GM12878 (cell line): ENCODE measurements at regions not wholly inside any gene's neighbourhood (a gene's known extent, or its start where the extent isn't known, plus 50 kb on each side); places are given as distances from the start of the nearest gene placed in this dataset.

Experiments used
- ATAC-seq: fragments of 200-7000 bp; cut with Tn5 transposase; 3 replicates; pipeline ENCODE4 v1.9.1; 2020; ENCODE audit warnings: mild to moderate bottlenecking, moderate library complexity
- BruUV-seq: library from RNA; stranded (reverse); fragments of 400-500 nt; replicated peaks from 2 replicates; lab custom pipeline; 2021; lab: Mats Ljungman, UMichigan
- CTCF ChIA-PET: fragments of 300-600 bp; sonication (Branson Sonifier 250); formaldehyde crosslinking; extraction: SDS; loops from one replicate; lab custom pipeline; 2021; ENCODE audit warnings: inconsistent platforms; lab: Yijun Ruan, JAX
- POLR2A ChIA-PET: fragments of 350-600 bp; formaldehyde crosslinking; extraction: SDS; loops from one replicate; lab custom pipeline; 2021; ENCODE audit warnings: inconsistent platforms; lab: Charles Lee
- RAD21 ChIA-PET: fragments of 300-600 bp; sonication (Branson Sonifier 250); formaldehyde crosslinking; loops from one replicate; lab custom pipeline; 2023; ENCODE audit warnings: antibody characterized with exemption; ENCODE audit not compliant: unreplicated experiment; lab: Charles Lee
- SMC1A ChIA-PET: fragments of 300-600 bp; sonication (Branson Sonifier 250); formaldehyde crosslinking; loops from one replicate; lab custom pipeline; 2023; ENCODE audit not compliant: unreplicated experiment, uncharacterized antibody; lab: Charles Lee
- DNase-seq: peaks from one replicate; pipeline ENCODE4 v3.0.0-alpha.2; 2011; ENCODE audit warnings: low read depth, low spot score
- FAIRE-seq: peaks from 3 replicates; lab custom pipeline; 2011; peaks lifted over from hg19 to GRCh38; lab: Jason Lieb, UNC
- H2AFZ ChIP-seq: 2 replicates; pipeline ENCODE4 v1.6.0; 2011; ENCODE audit warnings: low read depth, low read length, control low read depth; ENCODE audit not compliant: control insufficient read depth
- H3K27ac ChIP-seq: 2 replicates; pipeline ENCODE4 v1.5.1; 2011; ENCODE audit warnings: control low read depth; ENCODE audit not compliant: control insufficient read depth, insufficient read depth
- H3K27me3 ChIP-seq, 2 experiments: replicated peaks in 1 of 2; 2 replicates each; pipeline versions ENCODE4 v1.6.0 to v1.6.1; 2011; ENCODE audit warnings: low read length in 1 of 2; ENCODE audit not compliant: control insufficient read depth in 2 of 2, insufficient read depth in 2 of 2
- H3K36me3 ChIP-seq, 2 experiments: 2 replicates each; pipeline ENCODE4 v1.5.1; 2011; ENCODE audit warnings: low read length in 1 of 2; ENCODE audit not compliant: control insufficient read depth in 2 of 2, insufficient read depth in 2 of 2
- H3K4me1 ChIP-seq: 2 replicates; pipeline ENCODE4 v1.6.1; 2011; ENCODE audit warnings: mild to moderate bottlenecking, low read length, moderate library complexity, mixed read lengths; ENCODE audit not compliant: control insufficient read depth, insufficient read depth
- H3K4me2 ChIP-seq: 2 replicates; pipeline ENCODE4 v1.6.0; 2011; ENCODE audit warnings: control low read depth; ENCODE audit not compliant: control insufficient read depth, insufficient read depth
- H3K4me3 ChIP-seq: fragments of 200-600 bp; sonication (generic); 2 replicates; pipeline ENCODE4 v1.5.1; 2016
- H3K79me2 ChIP-seq: 2 replicates; pipeline ENCODE4 v1.6.0; 2011; ENCODE audit warnings: low read length; ENCODE audit not compliant: control insufficient read depth, insufficient read depth
- H3K9ac ChIP-seq: 2 replicates; pipeline ENCODE4 v1.8.0; 2011; ENCODE audit warnings: low read length, control low read depth, mixed read lengths; ENCODE audit not compliant: control insufficient read depth, insufficient read depth
- H3K9me3 ChIP-seq: replicated peaks from 3 replicates; pipeline ENCODE4 v1.5.1; 2011; ENCODE audit warnings: mild to moderate bottlenecking, low read length; ENCODE audit not compliant: control insufficient read depth, insufficient read depth
- H4K20me1 ChIP-seq: 2 replicates; pipeline ENCODE4 v1.6.0; 2011; ENCODE audit not compliant: control insufficient read depth, insufficient read depth
- BRCA1 ChIP-seq: IDR thresholded peaks from 2 replicates; pipeline ENCODE4 v1.6.1; 2011; ENCODE audit warnings: low read depth, low read length, improper control_type of control experiment
- CREB1 ChIP-seq: IDR thresholded peaks from 2 replicates; pipeline ENCODE4 v1.6.1; 2012; ENCODE audit warnings: low read depth, mild to moderate bottlenecking, inconsistent platforms
- ESRRA ChIP-seq: IDR thresholded peaks from 2 replicates; pipeline ENCODE4 v1.6.1; 2012; ENCODE audit warnings: mild to moderate bottlenecking, low read length, improper control_type of control experiment
- MEF2A ChIP-seq: IDR thresholded peaks from 2 replicates; pipeline ENCODE4 v1.6.1; 2011; ENCODE audit warnings: low read depth, mild to moderate bottlenecking, low read length, moderate library complexity; ENCODE audit not compliant: insufficient read depth
- MXI1 ChIP-seq: fragments of 150-350 bp; IDR thresholded peaks from 2 replicates; pipeline ENCODE4 v1.6.1; 2011; ENCODE audit warnings: low read depth, mild to moderate bottlenecking, inconsistent platforms, low read length, improper control_type of control experiment
- POU2F2 ChIP-seq: IDR thresholded peaks from 3 replicates; pipeline ENCODE4 v1.6.1; 2011; ENCODE audit warnings: low read depth, mild to moderate bottlenecking, low read length, borderline replicate concordance
- RELA ChIP-seq: fragments of 450-650 bp; IDR thresholded peaks from 2 replicates; pipeline ENCODE4 v1.8.0; 2014; ENCODE audit warnings: borderline replicate concordance; ENCODE audit not compliant: partially characterized antibody
- STAT3 ChIP-seq: IDR thresholded peaks from 2 replicates; pipeline ENCODE4 v1.6.1; 2011; ENCODE audit warnings: low read depth, low read length, improper control_type of control experiment
- ZZZ3 ChIP-seq: IDR thresholded peaks from 2 replicates; pipeline ENCODE4 v1.6.1; 2011; ENCODE audit warnings: low read depth; ENCODE audit not compliant: control insufficient read depth, insufficient read length
- WGBS: methylation state at CpG from one replicate; pipeline ENCODE4 v1.1.6; 2016; ENCODE audit warnings: low lambda C conversion rate; ENCODE audit not compliant: insufficient replicate concordance, insufficient coverage; ENCODE audit errors: missing lambda C conversion rate; 5-methylcytosine and 5-hydroxymethylcytosine counted together
- in situ Hi-C: fragments of 300-500 bp; cut with MboI; formaldehyde crosslinking; loops from 9 replicates; pipeline ENCODE4 v1.14.3; 2018; ENCODE audit warnings: mixed read lengths
- intact Hi-C: fragments of 100-400 bp; cut with micrococcal nuclease; formaldehyde crosslinking; loops from one replicate; pipeline ENCODE4 v1.14.2; 2022; ENCODE audit not compliant: unreplicated experiment

GRCh38 chr3:163821841-163822240 lies 1256.5 kb downstream of the SI start:
- TF ChIP-seq POU2F2 (no peak), RELA (no peak), ESRRA (no peak), CREB1 (no peak), STAT3 (no peak), ZZZ3 (no peak), BRCA1 (no peak), MEF2A (no peak)
- TF ChIP-seq, all 136 proteins: peak for 0
- Histone ChIP-seq H3K27me3 (no peaks in the 10 kb centered on the region), H3K36me3 (no peaks in the 10 kb centered on the region), H3K4me1 (no peaks in the 10 kb centered on the region), H3K79me2 (no peaks in the 10 kb centered on the region), H4K20me1 (no peaks in the 10 kb centered on the region), H3K9ac (no peak overlapping the region), H2AFZ (no peak overlapping the region), H3K27ac (no peak overlapping the region), H3K4me3 (no peak overlapping the region), H3K9me3 (no peaks in the 10 kb centered on the region), H3K4me2 (no peak overlapping the region)
- DNase-seq: no peak
- RAD21 ChIA-PET: no interaction called here
- CTCF ChIA-PET: no interaction called here
- intact Hi-C loops (no loop called here), in situ Hi-C loops (no loop called here)
- POLR2A ChIA-PET: no interaction called here
- BruUV-seq: no TSS peak
- no peak for ATAC-seq
- SMC1A ChIA-PET: no interaction called here
- WGBS: 57% methylated on average over 1 of the region's 1 CpG
- FAIRE-seq: no peak

- 47% methylated on average over 6 of the region's 6 CpGs for WGBS
- no peak for TF ChIP-seq MXI1
- SMC1A ChIA-PET: no interaction called here
These were observed 1261.3 kb downstream of the SI start for GRCh38 chr3:163817015-163817414.

More at GRCh38 chr3:163817015-163817414, 1261.3 kb downstream of the SI start:
- CTCF ChIA-PET: no interaction called here
- Histone ChIP-seq H3K27ac (no peak overlapping the region), H3K4me2 (no peak overlapping the region), H3K9ac (no peak overlapping the region), H3K4me3 (no peak overlapping the region), H2AFZ (no peak overlapping the region), H3K4me1 (no peaks in the 10 kb centered on the region), H3K79me2 (no peaks in the 10 kb centered on the region), H3K36me3 (no peaks in the 10 kb centered on the region), H4K20me1 (no peaks in the 10 kb centered on the region), H3K27me3 (no peaks in the 10 kb centered on the region), H3K9me3 (no peaks in the 10 kb centered on the region; the same call in 2 of the 3 replicates)
- FAIRE-seq (no peak), ATAC-seq (no peak), DNase-seq (no peak)
- POLR2A ChIA-PET: no interaction called here
- in situ Hi-C loops (no loop called here), intact Hi-C loops (no loop called here)
- RAD21 ChIA-PET: no interaction called here
- BruUV-seq: no TSS peak
